Bone marrow (tissue), 2 donors: ENCODE measurements at regions not wholly inside any gene's neighbourhood (a gene's known extent, or its start where the extent isn't known, plus 50 kb on each side); places are given as distances from the start of the nearest gene placed in this dataset.
"Not testable (repeated sequence)": the region's sequence is repeated elsewhere in the genome, so short reads cannot be mapped to it uniquely, and the experiment has no call there.

ENCODE experiments used
- DNase-seq, 2 donors: peaks; one replicate each; lab custom pipeline; 2025; lab: John Stamatoyannopoulos, UW

DNA sequence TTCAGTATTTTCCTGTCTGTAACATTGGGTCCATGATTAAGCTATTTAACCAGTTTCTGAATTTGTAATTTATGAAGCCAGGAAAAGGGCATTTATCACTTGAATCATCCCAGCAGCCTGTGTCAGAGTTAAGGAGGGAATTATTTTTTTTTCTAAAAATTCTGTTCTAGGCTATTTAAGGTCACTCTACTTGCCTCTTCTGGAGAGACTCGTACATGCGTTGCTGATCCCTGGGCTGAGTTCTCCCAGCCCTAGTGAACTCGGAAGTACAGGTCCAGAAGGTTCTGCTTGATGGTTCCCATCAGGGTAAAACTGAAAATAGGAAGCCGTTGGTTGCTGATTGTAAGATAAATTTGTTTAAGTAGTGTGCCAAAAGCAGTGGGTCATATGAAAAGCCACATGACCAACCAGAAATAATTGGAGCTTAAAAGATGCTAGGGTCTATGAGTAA, 90.7 kb downstream of the GPR88 start:
- DNase-seq, result no peak

DNA sequence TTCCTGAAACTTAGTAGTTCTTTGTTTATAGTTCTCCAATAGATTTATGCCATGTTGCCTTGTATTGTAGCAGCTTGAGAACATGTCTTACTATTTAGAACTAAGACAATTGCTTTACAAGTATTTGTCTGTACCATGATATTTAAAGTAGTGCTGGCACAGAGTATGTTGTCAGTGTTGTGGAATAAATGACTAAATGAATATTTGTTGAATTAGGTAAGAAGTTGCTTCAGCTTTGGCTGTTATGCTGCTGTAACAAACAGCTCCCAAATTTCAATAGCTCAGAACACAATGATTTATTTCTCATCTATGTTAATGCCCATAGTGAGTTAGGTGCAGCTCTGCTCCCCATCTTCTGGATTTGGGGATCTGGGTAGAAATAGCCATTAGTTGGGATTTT, 90.2 kb upstream of the VCAM1 start:
- no peak for DNase-seq

DNA sequence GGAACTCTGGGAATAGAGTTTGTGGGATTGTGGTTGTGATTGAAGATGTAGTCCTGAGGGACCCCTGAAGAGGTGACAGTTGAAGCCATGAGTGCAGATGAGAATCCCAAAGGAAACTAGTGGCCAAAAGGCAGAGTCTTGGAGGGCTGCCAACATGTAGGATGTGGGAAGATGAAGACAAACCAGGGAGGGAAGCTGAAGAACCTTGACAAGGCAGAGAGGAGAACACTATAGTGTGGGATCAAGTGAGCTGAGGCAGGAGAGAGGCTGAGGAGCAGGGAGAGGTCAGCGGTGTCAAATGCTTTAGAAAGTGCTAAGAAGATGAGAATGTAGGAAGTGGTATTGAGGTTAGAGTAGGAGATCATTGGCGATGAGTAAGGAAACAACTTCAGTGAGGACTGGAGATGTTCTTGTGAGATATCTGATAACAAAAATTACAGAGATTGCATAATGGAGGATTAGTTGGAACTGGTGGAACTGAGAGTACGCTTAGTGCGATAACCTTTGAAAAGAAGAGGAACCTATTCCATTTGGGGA, 88.5 kb upstream of the VCAM1 start:
- no peak for DNase-seq

DNA sequence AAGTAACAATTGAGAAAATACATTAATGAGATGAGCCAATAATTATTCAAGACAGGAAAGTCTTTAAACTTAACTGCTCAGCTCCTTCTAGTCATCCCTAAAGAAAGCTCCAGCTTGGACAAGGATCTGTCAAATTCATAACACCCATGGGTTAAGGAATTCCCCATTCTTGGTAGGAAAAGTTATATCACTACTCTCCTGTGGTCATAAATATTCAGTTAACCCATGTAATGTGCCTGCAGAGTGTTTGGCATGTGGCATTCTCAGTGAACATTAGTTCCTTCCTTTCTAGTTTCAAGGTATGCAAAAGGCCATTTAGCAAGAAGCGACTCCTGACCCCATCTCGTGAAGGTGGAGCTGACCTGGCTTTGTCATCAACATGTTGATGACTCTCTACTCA, 76.7 kb upstream of the VCAM1 start:
- no peak for DNase-seq

DNA sequence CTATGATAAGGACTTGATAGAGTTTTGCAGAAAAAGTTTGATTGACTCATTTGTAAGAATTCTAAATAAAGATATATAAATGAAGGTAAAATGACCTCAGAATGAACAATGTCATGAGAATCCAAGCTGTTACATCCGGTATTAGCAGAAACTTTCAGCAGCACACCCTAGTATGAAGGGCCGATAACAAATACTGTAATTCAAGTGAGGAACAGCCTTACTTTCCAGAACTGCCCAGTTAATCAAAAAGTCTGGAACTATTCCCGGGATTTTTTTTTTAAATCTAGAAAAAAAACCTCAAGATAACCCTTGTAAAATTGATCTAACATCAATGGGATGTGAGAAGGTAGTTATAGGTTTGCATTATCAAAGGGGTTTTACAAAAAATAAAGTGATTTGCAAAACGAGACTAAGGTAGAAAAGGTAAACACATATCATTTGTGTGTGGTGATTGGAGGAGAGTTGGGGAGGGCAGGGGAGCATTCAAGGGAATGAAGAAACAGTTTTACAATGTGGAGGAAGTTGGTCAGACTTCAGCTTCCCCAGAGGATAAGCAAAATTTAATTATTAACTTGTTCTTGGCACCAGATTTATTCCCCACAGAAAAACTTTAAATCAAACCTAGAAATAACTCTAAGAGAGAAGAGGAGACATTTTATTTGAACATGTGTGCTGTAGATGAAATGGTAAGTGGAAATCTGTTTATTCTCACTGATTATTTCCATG, 75.9 kb upstream of the VCAM1 start:
- DNase-seq, result no peak

DNA sequence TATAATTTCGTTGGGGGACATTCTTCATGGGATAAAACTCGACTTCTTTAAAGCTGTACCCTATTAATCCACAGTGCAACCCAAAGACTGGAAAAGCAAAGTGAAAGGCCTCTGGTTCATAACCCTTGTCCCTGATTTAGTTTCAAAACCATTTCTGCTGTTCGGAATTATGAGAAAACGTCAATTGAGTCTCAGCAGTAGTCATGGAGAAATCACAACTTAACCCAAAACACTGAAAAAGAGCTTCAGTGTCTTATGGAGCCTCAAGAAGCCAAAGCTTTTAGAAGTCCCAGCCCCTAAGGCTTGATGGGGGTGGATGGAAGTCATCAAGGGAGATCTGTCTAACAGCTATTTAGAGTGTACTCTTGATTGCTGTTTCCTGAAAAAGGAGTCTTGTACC, 73.5 kb upstream of the VCAM1 start:
- no peak for DNase-seq

DNA sequence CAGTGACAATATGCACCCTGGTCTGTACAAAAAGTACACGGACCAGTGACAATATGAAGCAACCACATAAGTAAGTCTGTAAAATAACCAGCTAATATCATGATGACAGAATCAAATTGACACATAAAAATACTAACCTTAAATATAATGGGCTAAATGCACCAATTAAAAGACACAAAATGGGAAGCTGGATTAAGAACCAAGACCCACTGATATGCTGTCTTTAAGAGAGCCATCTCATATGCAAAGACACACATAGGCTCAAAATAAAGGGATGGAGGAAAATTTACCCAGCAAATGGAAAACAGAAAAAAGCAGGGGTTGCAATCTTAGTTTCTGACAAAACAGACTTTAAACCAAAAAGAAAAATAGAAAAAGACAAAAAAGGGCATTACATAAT, 70.4 kb upstream of the VCAM1 start:
- no peak for DNase-seq

DNA sequence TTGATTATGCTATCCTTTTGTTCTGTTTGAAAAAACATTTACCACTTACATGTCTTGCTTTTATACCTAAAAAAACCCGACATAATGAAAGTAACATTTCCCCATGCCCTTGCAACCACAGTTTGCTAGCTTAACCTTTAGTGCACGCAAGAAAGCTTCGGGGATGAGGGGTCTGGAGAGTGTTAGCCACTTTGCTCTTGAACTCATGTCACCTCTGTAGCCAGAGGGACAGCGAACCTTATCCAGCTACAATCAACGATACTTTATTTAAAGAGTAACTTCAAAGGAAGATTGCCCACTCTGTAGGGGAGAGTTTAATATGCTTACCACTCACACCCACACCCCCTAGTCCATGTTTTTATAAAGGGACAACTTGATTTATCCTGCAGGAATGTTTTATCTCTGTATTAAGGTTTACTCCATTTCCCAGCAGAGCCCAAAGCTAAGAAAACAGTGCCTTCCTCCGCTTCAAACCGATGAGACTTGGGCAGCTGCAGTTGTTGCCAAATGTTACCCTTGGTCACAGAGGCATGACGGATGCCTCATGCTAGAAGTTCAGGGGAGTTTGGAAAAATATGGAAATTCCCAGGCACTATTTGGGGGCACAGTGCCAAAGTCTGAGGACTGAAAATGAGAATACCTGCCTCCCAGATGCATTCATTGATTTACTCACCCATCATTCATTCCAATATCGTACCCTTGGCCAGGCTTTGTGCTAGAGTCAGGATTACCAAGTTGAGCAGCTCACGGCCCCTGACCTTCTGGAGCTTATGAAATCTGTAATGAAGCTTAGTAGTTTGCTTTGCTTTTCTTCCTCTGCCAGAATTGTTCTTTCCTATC, 61.4 kb upstream of the VCAM1 start:
- DNase-seq, result no peak

DNA sequence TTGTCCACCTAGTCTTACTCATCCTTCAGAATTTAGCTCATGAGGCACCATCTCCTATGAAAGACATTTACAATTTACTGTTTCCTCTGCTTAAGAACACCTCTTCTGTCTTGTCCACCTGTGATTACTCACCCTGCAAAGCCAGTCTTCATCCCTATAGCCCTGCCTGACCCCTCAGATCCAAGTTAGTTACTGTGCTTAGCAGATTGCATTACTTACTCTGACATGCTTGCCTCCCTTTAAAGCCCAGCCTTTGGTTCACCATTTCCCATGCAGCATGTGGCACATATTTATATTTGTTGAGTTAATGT, 60.9 kb upstream of the VCAM1 start:
- DNase-seq, result no peak

DNA sequence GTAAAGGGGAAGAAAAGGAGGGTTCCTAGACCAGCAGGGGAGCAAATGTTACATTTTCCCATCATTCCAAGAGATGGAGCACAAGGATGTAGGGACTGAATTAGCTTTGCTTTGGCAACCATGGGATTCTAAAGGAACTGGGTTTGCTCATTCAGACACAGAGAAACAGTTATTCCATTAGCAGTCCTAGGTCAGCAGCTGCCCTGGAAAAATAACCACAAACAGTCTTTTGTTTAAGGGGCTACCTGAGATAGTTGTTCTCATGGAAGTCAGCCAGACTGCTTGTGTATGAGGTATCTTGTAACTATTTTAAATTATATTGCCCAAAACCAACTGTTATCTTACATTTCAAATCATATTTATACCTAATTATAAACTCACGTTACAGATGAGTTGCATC, 58.4 kb upstream of the VCAM1 start:
- no peak for DNase-seq

DNA sequence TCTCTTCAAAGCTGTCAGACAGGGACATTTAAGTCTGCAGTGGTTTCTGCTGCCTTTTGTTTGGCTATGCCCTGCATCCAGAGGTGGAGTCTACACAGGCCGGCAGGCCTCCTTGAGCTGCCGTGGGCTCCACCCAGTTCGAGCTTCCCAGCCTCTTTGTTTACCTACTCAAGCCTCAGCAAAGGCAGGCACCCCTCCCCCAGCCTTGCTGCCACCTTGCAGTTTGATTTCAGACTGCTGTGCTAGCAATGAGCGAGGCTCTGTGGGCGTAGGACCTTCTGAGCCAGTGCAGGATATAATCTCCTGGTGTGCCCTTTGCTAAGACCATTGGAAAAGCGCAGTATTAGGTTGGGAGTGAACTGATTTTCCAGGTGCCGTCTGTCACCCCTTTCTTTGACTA, 51.0 kb upstream of the VCAM1 start:
- DNase-seq, result not testable (repeated sequence)
